ENCODE measurements at regions not wholly inside any gene's neighbourhood (a gene's known extent, or its start where the extent isn't known, plus 50 kb on each side); places are given as distances from the start of the nearest gene placed in this dataset.

- TF ChIP-seq CTCF (IDR thresholded peaks at IDR 0.05) = no peak
- TF ChIP-seq POLR2A (IDR thresholded peaks at IDR 0.05) = no peak
Measured at GRCh38 chr10:28768227-28768626, 90.9 kb downstream of the BAMBI start.

Measured in stomach (tissue), 4 donors.